GM12865 (cell line): ENCODE measurements at regions not wholly inside any gene's neighbourhood (a gene's known extent, or its start where the extent isn't known, plus 50 kb on each side); places are given as distances from the start of the nearest gene placed in this dataset.

Experiments used
- DNase-seq: peaks from one replicate; pipeline ENCODE4 v3.0.0; 2010; ENCODE audit warnings: low read depth
- H3K4me3 ChIP-seq: 2 replicates; pipeline ENCODE4 v1.5.1; 2011; ENCODE audit warnings: mild to moderate bottlenecking, low read depth, low read length, control low read depth
- TF ChIP-seq, protein P1 (sequence below): IDR thresholded peaks from 2 replicates; pipeline ENCODE4 v1.5.1; 2011; ENCODE audit warnings: low read length, control low read depth, low read depth, inconsistent platforms; ENCODE audit not compliant: insufficient read depth; ENCODE audit errors: missing control alignments

GRCh38 chr11:15901790-15902189 lies 454.6 kb downstream of the SOX6 start:
- DNase-seq = no peak
- TF ChIP-seq, protein P1, sequence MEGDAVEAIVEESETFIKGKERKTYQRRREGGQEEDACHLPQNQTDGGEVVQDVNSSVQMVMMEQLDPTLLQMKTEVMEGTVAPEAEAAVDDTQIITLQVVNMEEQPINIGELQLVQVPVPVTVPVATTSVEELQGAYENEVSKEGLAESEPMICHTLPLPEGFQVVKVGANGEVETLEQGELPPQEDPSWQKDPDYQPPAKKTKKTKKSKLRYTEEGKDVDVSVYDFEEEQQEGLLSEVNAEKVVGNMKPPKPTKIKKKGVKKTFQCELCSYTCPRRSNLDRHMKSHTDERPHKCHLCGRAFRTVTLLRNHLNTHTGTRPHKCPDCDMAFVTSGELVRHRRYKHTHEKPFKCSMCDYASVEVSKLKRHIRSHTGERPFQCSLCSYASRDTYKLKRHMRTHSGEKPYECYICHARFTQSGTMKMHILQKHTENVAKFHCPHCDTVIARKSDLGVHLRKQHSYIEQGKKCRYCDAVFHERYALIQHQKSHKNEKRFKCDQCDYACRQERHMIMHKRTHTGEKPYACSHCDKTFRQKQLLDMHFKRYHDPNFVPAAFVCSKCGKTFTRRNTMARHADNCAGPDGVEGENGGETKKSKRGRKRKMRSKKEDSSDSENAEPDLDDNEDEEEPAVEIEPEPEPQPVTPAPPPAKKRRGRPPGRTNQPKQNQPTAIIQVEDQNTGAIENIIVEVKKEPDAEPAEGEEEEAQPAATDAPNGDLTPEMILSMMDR = no peak
- H3K4me3 ChIP-seq = no peak overlapping the region

DNA sequence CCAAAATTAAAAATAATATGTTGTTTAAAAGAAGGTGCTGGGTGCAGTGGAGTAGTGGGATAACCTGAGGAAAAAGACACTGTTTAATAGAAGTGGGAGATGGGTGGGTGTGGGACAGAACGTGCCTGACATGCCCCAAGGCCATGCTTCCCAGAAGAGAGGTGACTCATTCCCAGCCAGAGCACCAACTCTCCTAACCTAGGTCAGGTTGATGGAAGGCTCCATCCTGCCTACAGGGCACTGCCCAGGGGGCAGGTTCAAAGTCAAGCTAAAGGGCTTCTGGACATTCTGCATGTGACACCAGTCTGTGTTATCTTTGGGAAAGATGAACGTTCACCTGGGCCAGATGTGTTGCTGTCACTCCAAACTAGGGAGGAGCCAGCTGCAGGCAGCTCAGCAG lies 453.1 kb downstream of the SOX6 start:
- TF ChIP-seq, protein P1 = no peak
- no peak for DNase-seq
- H3K4me3 ChIP-seq = no peak overlapping the region

DNA sequence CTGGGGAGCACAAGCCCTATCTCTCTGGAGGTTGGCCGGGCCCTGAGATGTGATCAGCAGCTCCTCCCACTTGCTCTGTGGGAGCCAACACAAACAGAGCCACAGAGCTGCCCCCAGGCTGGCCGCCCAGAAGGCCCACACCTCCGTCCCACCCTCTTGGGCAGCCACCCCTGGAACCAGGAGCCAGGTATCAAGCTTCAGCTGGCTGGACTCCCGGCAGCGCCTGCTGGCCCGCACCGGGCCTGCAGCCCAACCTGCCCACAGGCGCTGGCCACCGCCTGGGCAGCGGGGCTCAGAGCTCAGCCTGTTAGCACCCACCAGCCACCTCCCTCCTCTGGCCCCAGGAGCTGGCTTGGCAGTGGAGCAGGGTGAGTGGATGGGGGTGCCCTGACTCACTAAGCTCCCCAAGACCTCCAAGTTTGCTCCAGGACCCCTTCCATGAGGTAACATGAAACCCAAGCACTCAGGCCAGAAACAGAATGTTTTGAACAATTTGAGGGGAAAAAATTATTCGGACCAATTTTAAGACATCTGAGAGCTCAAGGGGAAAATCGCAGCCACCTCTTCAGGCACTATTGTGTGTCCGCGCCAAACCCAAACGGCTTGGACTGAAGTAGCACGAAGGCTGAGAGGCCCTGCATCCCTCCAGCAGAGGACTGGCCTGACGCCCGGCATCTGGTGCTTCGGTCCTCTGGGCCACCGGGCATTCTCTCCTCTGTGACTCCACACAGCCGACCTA lies 450.8 kb downstream of the SOX6 start:
- no peak overlapping the region for H3K4me3 ChIP-seq
- DNase-seq = no peak
- TF ChIP-seq, protein P1 = no peak

DNA sequence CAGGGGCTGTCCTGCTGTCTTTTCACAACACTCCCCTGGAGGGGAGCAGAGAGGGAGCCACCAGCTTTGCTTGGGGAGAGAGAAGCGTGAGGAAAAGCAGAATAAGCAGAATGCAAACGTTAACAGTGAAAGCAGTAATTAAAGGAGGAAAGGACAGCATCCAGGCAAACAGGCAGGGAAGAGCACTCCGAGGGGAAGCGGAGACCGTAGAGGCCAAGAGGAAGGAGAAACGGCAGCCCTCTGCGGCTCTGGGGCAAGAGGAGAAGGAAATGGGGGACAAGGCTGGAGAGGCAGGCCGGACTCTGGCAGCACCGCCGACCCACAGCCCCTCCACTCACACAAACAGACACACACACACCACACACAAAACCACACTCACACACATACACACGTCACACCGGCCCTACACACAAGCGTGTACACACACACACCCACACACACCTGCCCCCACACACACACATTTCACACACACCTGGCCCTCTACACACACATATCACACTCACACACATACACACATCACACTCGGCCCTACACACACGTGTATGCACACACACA lies 449.8 kb downstream of the SOX6 start:
- DNase-seq = no peak
- no peak overlapping the region for H3K4me3 ChIP-seq
- TF ChIP-seq, protein P1 = no peak

DNA sequence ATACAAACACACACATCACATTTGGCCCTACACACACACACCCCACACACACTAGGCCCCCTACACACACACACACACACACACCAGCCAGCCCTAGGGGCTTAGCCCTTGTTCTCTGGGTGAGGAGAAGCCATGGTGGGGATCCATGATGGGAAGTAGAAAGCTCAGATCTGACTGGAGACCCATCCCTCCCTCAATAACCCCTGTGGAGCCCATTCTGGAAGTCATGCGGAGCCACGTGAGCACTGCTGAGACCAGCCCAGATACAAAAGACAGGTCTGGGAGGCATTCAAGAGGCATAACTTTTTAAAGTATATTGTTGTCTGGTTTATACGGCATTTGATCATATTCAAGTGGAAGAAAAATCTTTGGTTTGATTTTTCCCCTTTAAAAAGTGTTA lies 448.5 kb downstream of the SOX6 start:
- no peak overlapping the region for H3K4me3 ChIP-seq
- DNase-seq = no peak
- TF ChIP-seq, protein P1 = no peak

- TF ChIP-seq, protein P1 = no peak
- H3K4me3 ChIP-seq = no peak overlapping the region
- DNase-seq = no peak
Measured at GRCh38 chr11:15909937-15910598, 446.3 kb downstream of the SOX6 start.
